ENCODE measurements at regions not wholly inside any gene's neighbourhood (a gene's known extent, or its start where the extent isn't known, plus 50 kb on each side); places are given as distances from the start of the nearest gene placed in this dataset.

GRCh38 chr15:66849393-66849745, 147.3 kb downstream of the SMAD6 start (continued):
- TF ChIP-seq CHD7 (IDR thresholded peaks at IDR 0.05; ENCODE audit: insufficient replicate concordance, low read length) (no peak), SP4 (IDR thresholded peaks at IDR 0.05; ENCODE audit: low read length) (no peak), ZNF274 (IDR thresholded peaks at IDR 0.05; ENCODE audit: borderline replicate concordance, extremely low read depth, low read length) (no peak), BACH1 (IDR thresholded peaks at IDR 0.05; ENCODE audit: low read length) (no peak), CHD1 (IDR thresholded peaks at IDR 0.05; ENCODE audit: low read depth, low read length) (no peak), TAF7 (optimal IDR thresholded peaks at IDR 0.05; ENCODE audit: borderline replicate concordance, low read depth, low read length) (no peak), KDM4A (IDR thresholded peaks at IDR 0.05; ENCODE audit: low read depth, low read length, severe bottlenecking) (no peak), SIRT6 (IDR thresholded peaks at IDR 0.05; ENCODE audit: low read length) (no peak), RBBP5 (IDR thresholded peaks at IDR 0.05; ENCODE audit: borderline replicate concordance, low read depth, low read length) (no peak), NANOG (IDR thresholded peaks at IDR 0.05; ENCODE audit: insufficient read depth, low read depth, low read length, poor library complexity, severe bottlenecking) (no peak), YY1 (IDR thresholded peaks at IDR 0.05; ENCODE audit: low read depth, low read length) (no peak), HDAC6 (IDR thresholded peaks at IDR 0.05; ENCODE audit: low read depth, low read length) (no peak), CBX8 (IDR thresholded peaks at IDR 0.05; ENCODE audit: borderline replicate concordance, low read depth, low read length) (no peak)
